K562 (cell line): ENCODE measurements at regions not wholly inside any gene's neighbourhood (a gene's known extent, or its start where the extent isn't known, plus 50 kb on each side); places are given as distances from the start of the nearest gene placed in this dataset.

Source experiments
- ATAC-seq: fragments of 200-7000 bp; cut with Tn5 transposase; 3 replicates; pipeline ENCODE4 v1.9.1; 2020; ENCODE audit warnings: moderate library complexity
- BruUV-seq: library from RNA; stranded (reverse); fragments of 400-500 nt; replicated peaks from 2 replicates; lab custom pipeline; 2021; lab: Mats Ljungman, UMichigan
- CTCF ChIA-PET: fragments of 300-600 bp; formaldehyde crosslinking; extraction: SDS; loops from one replicate; lab custom pipeline; 2021; ENCODE audit warnings: low intra/inter-chr PET ratio; lab: Yijun Ruan, JAX
- POLR2A ChIA-PET: fragments of 300-600, 350-650 bp; sonication (Branson Sonifier 250); formaldehyde crosslinking; extraction: SDS; loops from one replicate; lab custom pipeline; 2021; ENCODE audit warnings: antibody characterized with exemption, inconsistent platforms; lab: Yijun Ruan, JAX
- DNase-seq, 4 experiments: peaks; one replicate each; pipeline versions ENCODE4 v3.0.0 to v3.0.0-alpha.2; 2011 to 2018; ENCODE audit warnings: low spot score in 3 of 4, mixed read lengths in 3 of 4; ENCODE audit errors: extremely low read depth in 1 of 4
- FAIRE-seq: peaks from 2 replicates; lab custom pipeline; 2011; peaks lifted over from hg19 to GRCh38; lab: Jason Lieb, UNC
- H2AFZ ChIP-seq: 2 replicates; pipeline ENCODE4 v1.6.0; 2011; ENCODE audit warnings: low read depth, low read length, control low read depth, inconsistent platforms
- H3K27ac ChIP-seq: fragments of 200-600 bp; 3 replicates; pipeline ENCODE4 v1.8.0; 2011; ENCODE audit warnings: low read depth, mild to moderate bottlenecking, control low read depth, inconsistent platforms, low read length, moderate library complexity, mixed read lengths; ENCODE audit errors: extremely low read depth
- H3K27me3 ChIP-seq, 2 experiments: fragments of 300-600 bp in 1 of 2; 2 replicates in 1 of 2; 3 replicates in 1 of 2; pipeline versions ENCODE4 v1.6.0 to v1.8.0; 2011; ENCODE audit warnings: inconsistent platforms in 2 of 2, low read length in 2 of 2, mild to moderate bottlenecking in 1 of 2, mixed read lengths in 1 of 2, moderate library complexity in 1 of 2; ENCODE audit not compliant: control insufficient read depth in 2 of 2, insufficient read depth in 2 of 2
- H3K36me3 ChIP-seq: fragments of 300-600 bp; 3 replicates; pipeline ENCODE4 v1.8.0; 2011; ENCODE audit warnings: mild to moderate bottlenecking, low read length, inconsistent platforms; ENCODE audit not compliant: control insufficient read depth, insufficient read depth
- H3K4me1 ChIP-seq, 2 experiments: fragments of 200-600 bp in 1 of 2; replicated peaks in 1 of 2; 2 replicates in 1 of 2; 3 replicates in 1 of 2; pipeline versions ENCODE4 v1.5.1 to v1.8.0; 2011; ENCODE audit warnings: inconsistent platforms in 2 of 2, low read length in 2 of 2, mild to moderate bottlenecking in 1 of 2, mixed read lengths in 1 of 2, moderate library complexity in 1 of 2; ENCODE audit not compliant: control insufficient read depth in 2 of 2, insufficient read depth in 2 of 2
- H3K4me2 ChIP-seq: 2 replicates; pipeline ENCODE4 v1.6.1; 2011; ENCODE audit warnings: low read length, control low read depth, inconsistent platforms, mixed read lengths; ENCODE audit not compliant: insufficient read depth
- H3K4me3 ChIP-seq: fragments of 200-600 bp; sonication (generic), shearing (Covaris generic); 2 replicates; pipeline ENCODE4 v1.5.1; 2016; ENCODE audit warnings: control low read depth, inconsistent platforms
- H3K79me2 ChIP-seq: fragments of 200-600 bp; 3 replicates; pipeline ENCODE4 v1.8.0; 2011; ENCODE audit warnings: low read length, inconsistent platforms; ENCODE audit not compliant: control insufficient read depth, insufficient read depth
- H3K9ac ChIP-seq, 2 experiments: 2 replicates each; pipeline versions ENCODE4 v1.6.0 to v1.6.1; 2011; ENCODE audit warnings: low read depth in 2 of 2, low read length in 2 of 2, control low read depth in 1 of 2, inconsistent platforms in 1 of 2, mild to moderate bottlenecking in 1 of 2, mixed read lengths in 1 of 2; ENCODE audit not compliant: insufficient read depth in 1 of 2
- H3K9me1 ChIP-seq: one replicate; pipeline ENCODE4 v1.6.0; 2011; ENCODE audit warnings: inconsistent platforms, mild to moderate bottlenecking, low read length, moderate library complexity; ENCODE audit not compliant: control insufficient read depth, insufficient read depth
- H3K9me3 ChIP-seq: replicated peaks from 2 replicates; pipeline ENCODE4 v1.5.1; 2011; ENCODE audit warnings: low read depth, low read length, inconsistent platforms; ENCODE audit not compliant: control insufficient read depth, insufficient read depth
- H4K20me1 ChIP-seq: replicated peaks from 2 replicates; pipeline ENCODE4 v1.6.1; 2011; ENCODE audit warnings: low read length, inconsistent platforms, mixed read lengths; ENCODE audit not compliant: control insufficient read depth, insufficient read depth
- CSDE1 ChIP-seq, 2 experiments: fragments of 450-650 bp; IDR thresholded peaks; 2 replicates each; pipeline ENCODE4 v1.6.1; 2016; ENCODE audit warnings: mild to moderate bottlenecking in 1 of 2
- HMGN3 ChIP-seq: IDR thresholded peaks from 2 replicates; pipeline ENCODE4 v1.6.1; 2011; ENCODE audit warnings: borderline replicate concordance, low read depth, mild to moderate bottlenecking, mixed read lengths, low read length; ENCODE audit not compliant: insufficient read length; ENCODE audit errors: extremely low read depth
- ID3 ChIP-seq, 2 experiments: fragments of 250-450 bp in 1 of 2; fragments of 450-650 bp in 1 of 2; sonication (Bioruptor Pico) in 1 of 2; IDR thresholded peaks; 2 replicates each; pipeline versions ENCODE4 v1.6.1 to v1.8.0; 2016 to 2021; ENCODE audit warnings: mild to moderate bottlenecking in 2 of 2, moderate library complexity in 2 of 2, missing compliant biosample characterization in 1 of 2, missing genetic modification characterization in 1 of 2
- KAT7 ChIP-seq: sonication (generic); formaldehyde crosslinking; IDR thresholded peaks from 2 replicates; pipeline ENCODE4 v1.8.0; 2022; ENCODE audit warnings: missing genetic modification reagents, mild to moderate bottlenecking, borderline replicate concordance
- PHF20 ChIP-seq: fragments of 450-650 bp; IDR thresholded peaks from 2 replicates; pipeline ENCODE4 v1.6.1; 2018; ENCODE audit not compliant: partially characterized antibody
- TSHZ1 ChIP-seq: fragments of 250-450 bp; sonication (Bioruptor Pico); IDR thresholded peaks from 2 replicates; pipeline ENCODE4 v1.4.0; 2020; ENCODE audit warnings: mild to moderate bottlenecking, moderate library complexity
- ZBTB8A ChIP-seq: fragments of 450-650 bp; IDR thresholded peaks from 2 replicates; pipeline ENCODE4 v1.6.1; 2018; ENCODE audit warnings: mild to moderate bottlenecking, moderate library complexity; ENCODE audit not compliant: partially characterized antibody
- ZNF175 ChIP-seq: fragments of 200-800 bp; sonication (Bioruptor generic); IDR thresholded peaks from 2 replicates; pipeline ENCODE4 v1.6.1; 2016; ENCODE audit warnings: low read depth, mild to moderate bottlenecking, missing genetic modification characterization, missing compliant biosample characterization
- ZNF318 ChIP-seq, 2 experiments: fragments of 450-650 bp; IDR thresholded peaks; 2 replicates each; pipeline ENCODE4 v1.6.1; 2016; ENCODE audit warnings: mild to moderate bottlenecking in 2 of 2, borderline replicate concordance in 1 of 2, low read depth in 1 of 2, moderate library complexity in 1 of 2
- WGBS: fragments of 100-300 bp; shearing (Covaris generic); methylation state at CpG from one replicate; pipeline ENCODE4 v1.1.6; 2016; ENCODE audit warnings: low coverage, mixed read lengths; ENCODE audit not compliant: insufficient coverage; ENCODE audit errors: missing lambda C conversion rate; 5-methylcytosine and 5-hydroxymethylcytosine counted together
- in situ Hi-C: fragments of 300-500 bp; cut with MboI; formaldehyde crosslinking; loops from 4 replicates; pipeline ENCODE4 v1.15.0; 2018; ENCODE audit warnings: inconsistent platforms, mixed read lengths
- intact Hi-C: fragments of 100-400 bp; cut with micrococcal nuclease; formaldehyde crosslinking; loops from 2 replicates; pipeline ENCODE4 v1.14.2; 2022

- WGBS = 0% methylated on average over 2 of the region's 2 CpGs
- CTCF ChIA-PET = no interaction called here
- intact Hi-C loops = no loop called here
- TF ChIP-seq TSHZ1 (CRISPR knock-in tag) = no peak
- TF ChIP-seq ZNF318 (IDR thresholded peaks at IDR 0.05; ENCODE audit: borderline replicate concordance in 1 of 2, low read depth in 1 of 2) = no peak
- no peak for TF ChIP-seq ZBTB8A
- TF ChIP-seq HMGN3 = no peak
- no peak for TF ChIP-seq KAT7
- TF ChIP-seq ID3 (CRISPR knock-in tag; IDR thresholded peaks at IDR 0.05) = no peak
- TF ChIP-seq ID3 (tag; IDR thresholded peaks at IDR 0.05) = no peak
- no peak for TF ChIP-seq PHF20
- TF ChIP-seq ZNF175 (CRISPR knock-in tag) = no peak
- TF ChIP-seq CSDE1 (IDR thresholded peaks at IDR 0.05) = no peak
Observed at GRCh38 chr3:148642616-148643015, 55.1 kb upstream of the AGTR1 start.

More at GRCh38 chr3:148642616-148643015, 55.1 kb upstream of the AGTR1 start:
- ATAC-seq (no peak), FAIRE-seq (no peak), DNase-seq (no peak)
- Histone ChIP-seq H4K20me1 (no peaks in the 10 kb centered on the region), H3K9me3 (no peaks in the 10 kb centered on the region), H3K79me2 (no peaks in the 10 kb centered on the region), H3K9ac (no peak overlapping the region), H3K36me3 (no peaks in the 10 kb centered on the region), H3K4me2 (no peak overlapping the region), H2AFZ (no peak overlapping the region), H3K9me1 (no peaks in the 10 kb centered on the region), H3K27ac (no peak overlapping the region), H3K27me3 (no peaks in the 10 kb centered on the region), H3K4me3 (no peak overlapping the region), H3K4me1 (no peaks in the 10 kb centered on the region)
- no TSS peak for BruUV-seq
- in situ Hi-C loops = no loop called here
- POLR2A ChIA-PET = no interaction called here
